HG02763 (cell line): ENCODE measurements at regions not wholly inside any gene's neighbourhood (a gene's known extent, or its start where the extent isn't known, plus 50 kb on each side); places are given as distances from the start of the nearest gene placed in this dataset.

Experiments
- ATAC-seq: cut with Tn5 transposase; IDR thresholded peaks from one replicate; pipeline ENCODE4 v1.9.1; 2021; ENCODE audit warnings: mild to moderate bottlenecking, moderate library complexity; ENCODE audit not compliant: unreplicated experiment

DNA sequence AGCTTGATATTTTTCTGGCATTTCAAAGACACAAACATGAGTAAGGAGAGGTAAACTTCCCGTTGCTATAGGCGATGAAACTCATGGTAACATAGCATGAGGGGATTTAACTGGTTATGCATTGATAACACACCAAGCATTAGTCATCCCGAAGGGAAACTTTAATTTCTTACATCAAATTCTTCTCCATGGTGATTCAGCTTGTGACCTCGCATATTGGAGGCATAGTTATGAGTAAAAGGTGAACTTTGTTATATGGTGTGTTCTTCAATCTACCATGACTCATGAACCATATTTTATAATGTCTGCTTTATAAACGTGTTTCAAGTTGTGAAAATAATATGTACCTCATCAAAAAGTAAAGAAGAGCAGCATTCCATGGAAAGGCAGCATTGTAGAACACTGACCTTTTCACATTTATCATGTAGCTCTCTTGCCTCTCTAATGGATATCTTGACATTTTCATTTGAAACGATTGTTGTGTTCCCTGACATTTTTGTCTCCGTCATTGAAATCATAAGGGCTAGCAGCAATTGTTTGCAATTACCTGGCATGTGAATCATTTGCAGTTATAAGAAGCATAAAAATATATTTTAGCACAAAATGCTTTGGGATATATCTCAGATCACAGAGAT, 491.8 kb downstream of the ANXA1 start:
- no peak for ATAC-seq

DNA sequence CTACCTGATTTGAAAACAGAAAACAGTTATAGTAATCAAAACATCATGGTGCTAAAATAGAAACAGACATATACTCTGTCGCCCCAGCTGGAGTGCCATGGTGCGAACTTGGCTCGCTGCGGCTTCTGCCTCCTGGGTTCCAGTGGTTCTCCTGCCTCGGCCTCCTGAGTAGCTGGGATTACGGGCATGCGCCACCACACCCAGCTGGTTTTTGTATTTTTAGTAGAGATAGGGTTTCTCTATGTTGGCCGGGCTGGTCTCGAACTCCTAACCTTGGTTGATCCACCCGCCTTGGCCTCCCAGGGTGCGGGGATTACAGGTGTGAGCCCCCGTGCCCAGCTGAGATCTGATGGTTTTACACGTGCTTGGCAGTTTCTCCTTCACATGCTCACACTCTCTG, 495.9 kb downstream of the ANXA1 start:
- no peak for ATAC-seq

DNA sequence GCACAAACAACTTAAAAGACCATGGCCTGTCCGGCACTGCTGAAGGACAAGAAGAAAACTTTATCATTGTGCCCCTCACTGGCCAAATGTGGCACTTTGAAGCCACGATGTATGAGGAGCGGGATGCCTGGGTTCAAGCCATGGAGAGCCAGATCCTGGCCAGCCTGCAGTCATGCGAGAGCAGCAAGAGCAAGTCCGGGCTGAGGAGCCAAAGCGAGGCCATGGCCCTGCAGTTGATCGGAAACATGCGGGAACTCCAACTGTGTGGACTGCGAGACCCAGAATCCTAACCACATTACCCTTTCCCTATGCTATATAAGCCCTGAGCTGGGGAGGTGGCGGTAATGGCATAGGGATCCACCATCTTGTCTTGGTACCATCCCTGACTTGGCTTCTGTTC, 497.9 kb downstream of the ANXA1 start:
- ATAC-seq = no peak

DNA sequence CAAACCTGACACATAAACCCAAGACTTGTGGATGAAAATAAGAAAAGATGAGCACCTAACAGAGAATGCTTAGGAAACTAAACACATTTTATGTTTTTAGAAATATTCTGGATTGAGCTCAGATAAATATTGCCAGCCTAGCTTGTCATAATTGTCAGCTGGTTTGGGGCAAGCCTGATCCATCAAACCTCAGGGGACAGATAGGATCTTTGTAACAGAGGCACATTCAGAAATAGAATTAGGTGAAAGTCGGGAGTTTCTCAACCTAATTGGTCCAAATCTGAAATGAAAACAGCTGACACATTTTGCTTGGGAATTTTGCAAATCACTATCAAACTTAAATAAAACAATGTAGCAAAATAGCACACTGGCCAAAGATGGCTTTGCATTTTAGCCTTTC, 503.7 kb downstream of the ANXA1 start:
- no peak for ATAC-seq

DNA sequence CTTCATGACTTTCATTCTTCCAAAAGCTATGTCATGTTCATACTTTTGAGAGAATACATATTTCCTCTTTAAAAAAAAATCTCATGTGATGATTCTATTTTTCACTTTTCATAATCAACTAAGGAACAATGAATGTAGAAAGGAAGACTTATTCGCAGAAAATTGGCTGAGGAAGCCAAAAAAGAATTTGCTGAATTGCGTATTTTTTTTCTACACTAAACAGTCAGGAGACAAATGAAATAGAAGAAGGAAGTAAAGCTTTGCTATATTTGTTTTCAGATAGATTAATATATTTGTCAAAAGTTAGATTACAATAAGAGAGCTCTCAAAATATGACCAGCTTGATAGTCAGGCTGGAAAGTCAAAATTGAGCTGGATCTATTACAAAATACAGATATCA, 504.2 kb downstream of the ANXA1 start:
- no peak for ATAC-seq

DNA sequence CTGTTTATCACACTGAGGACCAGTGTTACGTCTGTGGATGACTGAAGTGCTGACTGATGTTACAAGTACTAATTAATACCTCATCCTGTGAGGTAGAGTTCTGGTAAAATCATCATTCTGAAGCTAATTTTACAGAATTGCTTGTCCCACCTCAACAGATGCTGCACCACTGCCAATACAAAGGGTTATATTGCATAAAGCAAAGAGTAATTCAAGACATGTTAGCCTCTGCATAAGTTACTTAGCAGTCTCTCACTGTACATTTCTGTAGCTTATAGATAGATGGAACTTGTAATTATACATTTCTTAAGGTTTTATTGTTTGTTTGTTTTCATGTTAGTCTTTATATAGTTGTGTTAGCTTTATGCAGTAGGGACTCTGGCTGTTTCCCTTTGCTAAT, 513.6 kb downstream of the ANXA1 start:
- no peak for ATAC-seq

DNA sequence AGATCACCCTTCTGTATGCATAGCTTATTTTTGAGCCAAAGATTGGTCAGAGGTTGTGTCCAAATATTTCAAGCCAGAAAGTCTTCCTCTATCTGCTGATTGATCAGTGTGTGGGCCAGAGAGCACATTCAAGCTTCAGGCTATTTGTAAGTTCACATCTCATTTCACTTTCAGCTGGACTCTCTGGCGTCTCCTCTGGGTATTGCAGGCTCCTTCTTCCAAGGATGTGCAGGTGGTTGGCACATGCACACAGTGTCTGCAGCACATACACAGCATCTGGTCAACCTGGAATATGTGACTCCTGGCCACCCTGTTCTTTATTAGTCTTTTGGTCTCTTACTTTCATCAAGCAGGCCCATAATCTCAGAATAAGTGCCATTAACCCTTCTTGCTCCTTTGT, 516.1 kb downstream of the ANXA1 start:
- ATAC-seq = no peak

DNA sequence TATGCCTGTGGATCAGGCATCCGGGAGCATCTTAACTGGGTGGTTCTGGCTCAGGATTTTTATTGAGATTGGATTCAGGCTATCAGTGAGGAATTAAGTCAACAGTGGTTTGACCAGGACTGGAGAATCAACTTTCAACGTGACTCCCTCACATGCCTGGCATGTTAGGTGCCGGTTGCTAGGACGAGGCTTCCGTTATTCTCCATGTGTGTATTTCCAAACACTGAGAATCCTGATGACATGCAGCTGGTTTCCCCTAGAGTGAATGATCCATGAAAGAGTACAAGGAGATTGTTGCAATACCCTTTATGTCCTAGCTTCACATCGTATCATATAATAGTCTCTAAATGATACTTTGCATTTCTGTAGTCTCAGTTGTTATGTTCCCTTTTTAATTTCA, 529.2 kb downstream of the ANXA1 start:
- no peak for ATAC-seq

DNA sequence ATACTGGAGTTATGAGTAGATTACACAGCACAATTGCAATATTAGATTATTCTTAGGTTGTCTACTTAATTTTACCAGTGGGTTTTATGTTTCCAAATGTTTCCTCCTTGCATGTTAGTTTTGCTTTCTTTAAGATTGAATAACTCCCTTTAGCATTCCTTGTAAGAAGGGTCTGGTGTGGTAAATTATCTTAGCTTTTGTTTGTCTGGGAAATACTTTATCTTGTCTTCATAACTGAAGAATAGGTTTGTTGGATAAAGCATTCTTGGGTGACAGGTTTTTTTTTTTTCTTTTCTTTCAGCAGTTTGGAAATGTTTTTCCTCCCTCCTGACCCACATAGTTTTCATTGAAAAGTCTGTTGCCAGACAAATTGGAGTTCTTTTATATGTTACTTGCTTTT, 531.1 kb downstream of the ANXA1 start:
- ATAC-seq = no peak

DNA sequence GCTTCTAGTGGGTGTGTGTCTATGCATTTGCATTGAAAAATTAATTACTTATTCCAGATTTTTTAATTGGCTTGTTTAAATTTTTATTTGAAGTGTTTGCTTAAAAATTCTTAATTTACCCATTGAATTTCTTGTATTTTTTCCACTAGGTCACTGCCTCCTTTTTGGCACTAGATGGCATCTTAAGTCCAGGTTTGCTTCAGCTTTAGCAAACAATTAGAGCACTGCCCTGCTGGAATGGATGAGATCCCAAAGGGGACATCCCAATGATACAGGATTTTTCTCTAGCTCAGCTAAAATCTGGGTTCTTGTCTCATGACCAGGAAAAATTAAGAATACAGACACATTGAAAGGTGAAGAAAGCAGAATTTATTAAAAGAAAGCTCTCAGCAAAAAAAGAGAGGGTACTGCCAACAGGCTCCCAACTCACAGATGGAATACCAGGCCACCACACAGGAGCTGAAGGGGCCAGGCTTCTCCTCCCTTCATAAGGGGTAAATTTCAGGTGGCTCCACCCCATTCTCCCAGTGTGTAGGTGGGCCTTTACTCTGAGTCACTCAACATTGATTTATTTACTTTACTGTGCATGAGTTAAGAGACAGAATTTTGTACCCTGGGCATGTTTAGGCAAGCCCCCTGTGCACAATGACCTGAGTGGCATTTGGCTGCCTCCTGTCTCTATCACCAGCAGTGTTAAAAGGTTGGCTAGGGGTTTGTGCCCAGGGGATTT, 532.4 kb downstream of the ANXA1 start:
- ATAC-seq = no peak

DNA sequence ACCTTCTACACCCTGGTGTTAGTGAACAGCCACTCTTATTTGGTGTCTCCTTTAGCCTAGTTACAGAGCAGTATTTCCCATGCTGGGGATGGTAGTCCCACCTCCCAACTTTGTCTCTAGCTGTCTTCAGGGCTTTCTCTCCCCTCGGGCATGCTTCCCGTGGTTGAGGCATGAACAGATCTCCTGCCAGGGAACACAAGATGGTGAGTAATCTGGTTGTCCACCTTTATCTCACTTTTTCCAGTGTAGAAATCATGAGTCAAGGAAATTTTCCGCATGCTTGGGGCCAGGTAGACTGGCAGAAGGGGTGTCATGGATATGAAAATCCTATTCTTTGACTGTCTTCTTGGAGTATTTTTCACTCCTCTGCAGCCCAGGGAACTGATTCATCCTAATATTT, 532.9 kb downstream of the ANXA1 start:
- no peak for ATAC-seq

DNA sequence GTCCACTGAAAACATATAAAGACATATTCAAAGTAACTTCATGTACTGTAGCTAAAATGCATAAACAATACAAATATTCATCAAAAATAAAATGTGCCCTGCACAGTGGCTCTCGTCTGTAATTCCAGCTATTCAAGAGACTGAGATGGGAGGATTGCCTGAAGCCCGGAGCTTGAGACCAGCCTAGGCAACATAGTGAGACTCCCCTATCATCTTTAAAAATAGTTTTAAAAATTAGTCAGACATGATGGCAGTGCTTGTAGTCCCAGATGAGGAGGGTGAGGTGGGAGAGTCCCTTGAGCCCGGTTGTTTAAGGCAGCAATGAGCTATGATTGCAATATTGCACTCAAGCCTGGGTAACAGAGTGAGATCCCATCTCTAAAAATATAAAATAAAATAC, 534.1 kb downstream of the ANXA1 start:
- no peak for ATAC-seq

DNA sequence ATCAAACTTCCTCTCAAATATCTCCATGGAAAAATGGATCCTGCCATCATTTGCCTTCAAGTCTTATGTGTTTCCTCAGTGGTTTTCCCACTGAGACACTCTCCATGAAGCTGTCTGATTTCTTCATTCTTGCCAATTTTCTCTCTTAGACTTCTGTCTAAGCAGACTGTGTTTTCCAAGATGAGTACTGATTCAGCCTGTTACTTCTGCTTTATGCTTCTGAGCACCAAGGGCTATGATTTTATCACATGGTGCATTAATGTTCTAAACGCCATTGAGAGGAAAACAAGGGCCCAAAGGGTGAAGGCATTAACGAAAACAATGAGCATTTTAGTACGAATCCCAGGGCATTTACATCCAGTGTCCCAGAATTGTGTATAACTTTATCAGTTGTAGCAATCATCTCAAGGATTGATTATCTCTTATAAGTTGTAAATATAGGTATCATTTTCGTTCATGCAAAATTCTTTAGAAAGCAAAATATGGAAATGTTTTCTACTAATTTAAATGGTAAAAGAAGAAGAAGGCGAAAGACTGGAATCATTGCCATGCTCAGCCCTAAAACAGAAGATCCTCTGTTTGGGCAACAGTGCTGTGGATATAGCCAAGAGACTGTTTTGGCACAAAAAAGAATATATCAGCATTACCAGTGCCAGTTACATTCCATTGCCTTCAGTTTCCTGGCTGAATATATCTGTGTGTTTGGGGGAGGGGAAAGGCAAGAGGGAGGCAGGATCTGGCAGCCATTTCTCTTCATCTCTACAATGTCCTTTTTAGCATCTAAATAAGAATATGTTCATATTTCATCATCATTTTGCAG, 537.6 kb downstream of the ANXA1 start:
- ATAC-seq = no peak

DNA sequence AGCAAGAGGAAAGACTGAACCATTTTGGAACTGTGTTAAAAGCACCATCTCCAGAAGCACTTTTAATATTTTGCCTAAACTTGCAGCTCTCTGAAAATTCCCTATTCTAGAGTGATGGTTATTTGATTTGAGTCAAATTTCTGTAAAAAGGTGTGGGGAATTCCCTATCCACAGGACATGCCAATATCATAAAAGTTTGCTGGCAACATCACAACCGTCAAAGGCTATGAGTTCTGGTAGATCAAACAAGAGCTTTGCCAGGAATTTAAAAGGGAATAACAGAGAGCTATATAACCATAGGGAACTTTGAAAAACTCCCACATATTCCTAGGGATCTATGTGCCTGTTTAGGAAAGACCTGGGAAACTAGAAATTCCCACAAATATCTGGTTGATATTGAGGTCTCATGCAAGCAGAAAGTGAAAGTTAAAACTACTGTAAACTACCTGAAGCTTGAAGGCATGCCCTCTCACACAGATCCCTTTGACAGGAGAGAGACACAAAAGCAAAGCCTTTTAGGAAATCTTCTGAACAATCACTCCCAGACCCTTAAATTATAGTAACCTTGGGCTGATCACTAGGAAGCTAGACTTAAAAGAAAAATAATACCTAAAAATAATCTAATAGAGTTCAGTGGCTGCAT, 549.9 kb downstream of the ANXA1 start:
- no peak for ATAC-seq

DNA sequence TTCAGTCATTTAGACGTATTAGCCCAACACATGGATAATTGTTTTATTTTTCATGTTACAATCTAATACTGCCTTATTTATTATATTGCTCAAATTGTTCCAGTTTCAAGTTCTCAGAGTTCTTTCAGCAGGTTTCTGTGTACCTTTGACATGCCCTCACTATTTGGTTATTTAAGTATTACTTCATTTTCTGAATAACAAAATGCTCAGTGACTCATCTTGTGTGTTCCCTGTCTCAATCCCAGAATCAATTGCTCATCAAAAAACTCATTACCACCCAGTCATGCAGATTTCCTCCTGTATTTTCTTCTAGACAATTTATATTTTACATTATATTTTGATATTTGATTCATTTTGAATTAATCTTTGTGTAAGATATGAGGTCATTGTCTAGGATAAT, 562.6 kb downstream of the ANXA1 start:
- no peak for ATAC-seq

DNA sequence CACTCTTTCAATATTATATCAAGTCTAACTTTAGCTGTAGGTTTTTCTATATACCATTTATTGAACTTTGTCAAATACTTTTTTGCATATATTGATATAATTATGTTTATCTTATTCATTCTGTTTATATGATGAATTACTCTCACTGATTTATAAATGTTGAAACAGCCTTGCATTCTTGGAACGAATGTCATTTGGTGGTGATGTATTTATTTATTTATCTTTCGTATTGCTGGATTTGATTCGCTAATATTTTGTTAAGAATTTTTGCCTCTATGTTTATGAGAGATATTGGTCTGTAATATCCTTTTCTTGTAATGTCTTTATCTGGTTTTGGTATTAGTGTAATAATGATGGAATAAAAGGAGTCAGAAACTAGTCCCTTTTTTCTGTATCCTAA, 563.9 kb downstream of the ANXA1 start:
- ATAC-seq = no peak

DNA sequence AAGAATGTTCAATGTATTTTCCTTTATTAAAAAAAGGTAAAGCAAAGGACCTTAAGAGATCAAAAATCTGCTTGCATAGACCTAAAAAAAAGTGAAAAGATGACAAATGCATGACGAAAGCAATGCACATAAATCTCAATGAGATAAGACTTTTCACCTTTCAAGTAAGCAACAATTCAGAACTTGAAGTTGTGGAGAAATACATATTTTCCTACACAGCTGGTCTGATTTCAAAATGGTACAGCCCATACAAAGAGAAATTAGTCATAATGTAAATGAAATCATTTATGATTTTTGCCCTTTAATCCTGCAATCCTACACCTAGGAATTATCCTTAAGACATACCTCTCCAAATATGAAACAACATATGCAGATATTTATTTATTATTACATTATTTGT, 568.0 kb downstream of the ANXA1 start:
- ATAC-seq = no peak

DNA sequence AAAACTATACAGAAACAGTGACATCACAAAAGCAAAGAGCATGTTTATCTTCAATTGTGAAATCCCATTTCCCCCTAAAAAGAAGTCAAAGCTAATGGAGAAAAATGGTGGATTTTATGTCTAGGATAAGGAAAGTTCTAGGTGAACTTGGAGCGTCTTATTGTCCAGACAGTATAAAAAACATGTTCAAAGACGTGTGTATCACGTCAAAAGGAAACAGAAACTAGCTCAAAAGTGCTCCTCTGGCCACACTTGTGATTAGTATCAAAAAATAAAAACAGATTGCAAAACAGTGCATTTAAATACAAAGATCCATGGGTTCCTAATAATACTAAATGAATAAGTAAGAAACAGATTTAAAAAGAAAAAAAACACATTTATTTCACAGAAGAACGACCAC, 568.9 kb downstream of the ANXA1 start:
- no peak for ATAC-seq

DNA sequence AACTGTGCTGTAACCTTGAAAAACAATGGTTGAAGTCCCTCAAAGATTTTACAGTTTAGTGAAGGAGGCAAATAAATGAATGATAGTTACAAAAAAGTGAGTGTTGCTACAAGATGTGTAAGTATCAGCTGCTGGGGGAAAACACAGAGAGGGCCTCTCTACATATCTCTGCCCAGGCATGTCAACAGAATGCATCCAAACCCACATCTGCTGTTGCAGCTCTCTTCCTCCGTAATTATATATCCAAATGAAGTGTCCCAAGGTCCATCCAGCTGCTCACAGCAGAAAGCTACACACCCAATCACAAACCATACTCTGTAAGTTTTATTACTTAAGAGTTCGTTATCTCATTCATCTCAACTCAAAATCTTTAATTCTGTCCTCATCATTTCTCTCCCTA, 584.6 kb downstream of the ANXA1 start:
- ATAC-seq = no peak

DNA sequence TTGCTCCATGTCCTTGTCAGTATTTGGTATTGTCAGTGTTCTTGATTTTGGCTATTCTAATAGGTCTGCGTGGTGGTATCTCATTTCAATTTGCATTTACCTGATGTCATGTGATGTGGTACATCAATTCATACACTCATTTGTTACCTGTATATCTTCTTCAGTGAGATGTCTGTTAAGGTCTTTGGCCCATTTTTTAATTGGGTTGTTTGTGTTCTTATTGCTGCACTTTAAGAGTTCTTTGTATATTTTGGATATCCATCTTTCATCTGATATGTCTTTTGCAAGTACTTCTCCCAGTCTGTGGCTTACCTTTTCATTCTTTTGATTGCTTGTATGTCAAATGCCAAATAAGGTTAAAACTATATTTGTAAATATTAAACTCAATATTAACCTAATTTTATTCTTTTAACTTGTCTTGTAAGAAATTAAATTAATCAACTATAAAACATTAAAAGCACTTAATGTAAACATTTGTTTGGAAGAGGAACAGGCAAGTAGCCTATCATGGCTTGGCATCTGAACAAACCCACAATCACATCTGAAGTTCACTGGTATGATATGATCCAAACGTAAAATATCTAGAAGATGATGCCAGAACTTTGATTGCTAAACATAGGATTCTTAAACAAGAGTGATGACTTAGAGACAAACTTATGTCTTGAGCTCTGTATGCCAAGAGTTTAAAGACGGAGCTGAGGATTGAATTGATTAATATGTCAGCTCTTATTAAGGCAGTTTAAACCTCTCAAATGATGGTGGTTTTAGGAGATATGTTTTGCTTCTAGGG, 587.3 kb downstream of the ANXA1 start:
- ATAC-seq = no peak

DNA sequence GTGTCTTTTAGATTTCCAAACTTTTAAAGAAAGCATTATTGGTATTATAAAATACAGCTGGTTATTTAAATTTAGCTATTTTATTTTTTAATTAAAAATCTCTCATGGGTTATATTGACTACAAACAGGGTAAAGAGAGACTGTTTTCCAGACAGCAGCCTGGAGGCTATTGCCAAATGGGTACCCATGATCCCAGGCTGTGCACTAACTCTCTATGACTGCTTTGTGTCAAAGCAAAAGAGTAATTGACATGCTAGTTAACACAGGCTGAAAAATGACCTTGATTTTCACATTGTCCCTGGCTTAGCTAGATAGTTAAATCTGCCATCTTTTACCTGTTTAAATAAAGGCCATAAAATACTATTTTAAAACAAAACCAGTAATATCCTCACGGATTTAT, 589.7 kb downstream of the ANXA1 start:
- no peak for ATAC-seq
